ENCODE measurements at regions not wholly inside any gene's neighbourhood (a gene's known extent, or its start where the extent isn't known, plus 50 kb on each side); places are given as distances from the start of the nearest gene placed in this dataset.
"Not testable (repeated sequence)": the region's sequence is repeated elsewhere in the genome, so short reads cannot be mapped to it uniquely, and the experiment has no call there.

GRCh38 chr12:69045430-69045829, 112.5 kb upstream of the CPM start:
- intact Hi-C loops (cut with DNase I; ENCODE audit: low total_unique reads), result no loop called here
- H3K4me3 ChIP-seq (ENCODE audit: low read depth, poor library complexity, severe bottlenecking), result no peak overlapping the region
- DNase-seq (ENCODE audit: low spot score in 2 of 2), result no peak
- 78 to 81% methylated on average over 6 of the region's 6 CpGs for WGBS, 2 donors
- TF ChIP-seq CTCF (IDR thresholded peaks at IDR 0.05) (no peak), POLR2A (IDR thresholded peaks at IDR 0.05) (no peak)

GRCh38 chr12:69046363-69046762, 113.4 kb upstream of the CPM start:
- WGBS, 2 donors, result 79 to 85% methylated on average over 2 of the region's 2 CpGs
- DNase-seq (ENCODE audit: low spot score in 2 of 2), result no peak
- no peak for TF ChIP-seq CTCF (IDR thresholded peaks at IDR 0.05)
- no peak overlapping the region for H3K4me3 ChIP-seq (ENCODE audit: low read depth, poor library complexity, severe bottlenecking)
- intact Hi-C loops (cut with DNase I; ENCODE audit: low total_unique reads), result no loop called here

- intact Hi-C loops (cut with DNase I; ENCODE audit: low total_unique reads), result no loop called here
- TF ChIP-seq POLR2A (IDR thresholded peaks at IDR 0.05), result no peak
- no peak for TF ChIP-seq CTCF (IDR thresholded peaks at IDR 0.05)
- WGBS, 2 donors, result 86 to 87% methylated on average over 3 of the region's 3 CpGs
Measured at GRCh38 chr12:69046920-69047319, 113.9 kb upstream of the CPM start.

GRCh38 chr12:69047990-69048389, 115.0 kb upstream of the CPM start:
- 89 to 97% methylated on average over 4 of the region's 4 CpGs for WGBS, 2 donors
- TF ChIP-seq POLR2A (IDR thresholded peaks at IDR 0.05) (no peak), CTCF (IDR thresholded peaks at IDR 0.05) (no peak)
- no peak for DNase-seq (ENCODE audit: low spot score in 2 of 2)
- no peak overlapping the region for H3K4me3 ChIP-seq (ENCODE audit: low read depth, poor library complexity, severe bottlenecking)
- intact Hi-C loops (cut with DNase I; ENCODE audit: low total_unique reads), result no loop called here

More at GRCh38 chr12:69046920-69047319, 113.9 kb upstream of the CPM start:
- no peak for DNase-seq (ENCODE audit: low spot score in 2 of 2)
- H3K4me3 ChIP-seq (ENCODE audit: low read depth, poor library complexity, severe bottlenecking), result no peak overlapping the region

- intact Hi-C loops (cut with DNase I; ENCODE audit: low total_unique reads); DNase-seq (ENCODE audit: low spot score in 2 of 2); H3K4me3 ChIP-seq (ENCODE audit: low read depth, poor library complexity, severe bottlenecking): not testable (repeated sequence)
- WGBS, 2 donors, result 90 to 97% methylated on average over 2 of the region's 2 CpGs
Measured at GRCh38 chr12:69049855-69050254, 116.9 kb upstream of the CPM start.

GRCh38 chr12:69052613-69053408, 119.8 kb upstream of the CPM start:
- WGBS, 2 donors, result 24 to 27% methylated on average over 8 of the region's 8 CpGs
- no peak for DNase-seq (ENCODE audit: low spot score in 2 of 2)
- no peak for TF ChIP-seq CTCF (IDR thresholded peaks at IDR 0.05)
- TF ChIP-seq POLR2A (IDR thresholded peaks at IDR 0.05), result no peak
- intact Hi-C loops (cut with DNase I; ENCODE audit: low total_unique reads), result no loop called here
- H3K4me3 ChIP-seq (ENCODE audit: low read depth, poor library complexity, severe bottlenecking), result no peak overlapping the region

Measured in lower leg skin (tissue), 4 donors.